ENCODE measurements at regions not wholly inside any gene's neighbourhood (a gene's known extent, or its start where the extent isn't known, plus 50 kb on each side); places are given as distances from the start of the nearest gene placed in this dataset.
"Not testable (repeated sequence)": the region's sequence is repeated elsewhere in the genome, so short reads cannot be mapped to it uniquely, and the experiment has no call there.

GRCh38 chr5:104611135-104611767 lies 1048.7 kb upstream of the NUDT12 start:
- no peak for DNase-seq

- no peak for DNase-seq
These were observed 1043.8 kb upstream of the NUDT12 start for GRCh38 chr5:104606258-104606829.

DNA sequence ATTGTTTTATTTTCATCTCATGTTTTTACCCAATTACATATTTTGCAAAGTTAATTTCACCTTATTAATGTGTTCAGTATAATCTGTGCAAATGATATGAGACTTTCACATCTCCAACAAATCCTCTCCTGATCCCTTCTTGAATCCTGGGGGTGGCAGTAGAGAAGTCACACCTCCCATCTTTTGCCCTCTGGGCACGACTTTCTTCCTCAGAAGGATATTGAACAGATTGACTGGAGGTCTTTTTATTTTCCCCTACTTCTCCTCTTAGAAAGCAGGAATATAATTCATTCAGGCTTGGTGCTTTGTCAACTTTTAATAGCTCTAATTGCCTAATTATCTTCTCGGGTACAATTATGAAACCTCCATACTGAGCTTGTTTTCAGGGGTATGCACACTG lies 1037.1 kb upstream of the NUDT12 start:
- DNase-seq, result no peak

DNA sequence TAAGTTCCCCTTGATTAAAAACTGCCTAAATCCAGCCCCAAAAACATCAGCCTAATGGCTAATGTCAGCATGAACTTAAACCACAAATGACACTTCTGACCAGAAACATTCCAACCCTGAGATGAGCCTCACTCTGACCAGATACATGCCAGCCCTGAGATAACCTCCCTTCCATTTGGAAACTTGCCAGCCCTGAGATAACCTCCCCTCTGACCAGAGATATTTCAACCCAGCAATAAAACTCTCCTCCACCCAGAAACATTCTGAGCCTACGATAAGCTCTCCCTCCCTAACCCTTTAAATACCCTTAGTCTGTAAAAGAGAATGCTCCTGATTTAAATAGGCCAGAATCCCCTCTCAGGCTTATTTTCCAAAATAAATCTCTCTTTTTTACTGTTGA lies 1035.7 kb upstream of the NUDT12 start:
- no peak for DNase-seq

- no peak for DNase-seq
These were observed 1032.3 kb upstream of the NUDT12 start for GRCh38 chr5:104594850-104595249.

DNA sequence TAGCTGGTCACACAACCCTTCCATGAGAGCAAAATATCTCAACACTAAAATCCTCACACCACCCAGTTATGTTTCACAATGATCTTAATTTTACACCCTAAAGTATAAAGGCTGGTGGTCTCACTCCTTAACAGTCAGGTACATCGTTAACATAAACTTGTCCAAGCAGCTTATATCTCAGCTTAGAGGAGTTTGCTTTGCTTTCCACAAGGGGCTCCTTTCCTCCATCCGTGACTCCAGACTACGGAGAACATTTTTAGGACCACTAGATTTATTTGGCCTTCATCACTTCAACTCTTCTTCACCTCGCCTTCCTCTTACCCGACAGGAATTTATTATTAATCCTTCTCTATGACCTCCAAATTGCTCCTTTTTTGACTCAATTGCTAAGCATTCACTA lies 1014.1 kb upstream of the NUDT12 start:
- no peak for DNase-seq

- DNase-seq, result no peak
These were observed 1011.5 kb upstream of the NUDT12 start for GRCh38 chr5:104573949-104574709.

- no peak for DNase-seq
These were observed 1007.0 kb upstream of the NUDT12 start for GRCh38 chr5:104569621-104570020.

GRCh38 chr5:104564530-104564929 lies 1001.9 kb upstream of the NUDT12 start:
- no peak for DNase-seq

DNA sequence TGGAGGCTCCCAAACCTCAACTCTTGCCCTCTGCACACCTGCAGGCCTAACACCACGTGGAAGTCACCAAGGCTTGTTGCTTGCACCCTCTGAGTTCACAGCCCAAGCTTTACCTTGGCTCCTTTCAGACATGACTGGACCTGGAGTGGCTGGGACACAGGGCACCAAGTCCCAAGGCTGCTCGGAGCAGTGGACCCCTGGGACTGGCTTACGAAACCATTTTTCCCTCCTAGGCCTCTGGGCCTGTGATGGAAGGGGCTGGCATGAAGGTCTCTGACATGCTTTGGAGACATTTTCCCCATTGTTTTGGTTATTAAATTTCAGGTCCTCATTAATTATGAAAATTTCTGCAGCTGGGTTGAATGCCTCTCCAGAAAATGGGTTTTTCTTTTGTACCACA lies 994.4 kb upstream of the NUDT12 start:
- no peak for DNase-seq

DNA sequence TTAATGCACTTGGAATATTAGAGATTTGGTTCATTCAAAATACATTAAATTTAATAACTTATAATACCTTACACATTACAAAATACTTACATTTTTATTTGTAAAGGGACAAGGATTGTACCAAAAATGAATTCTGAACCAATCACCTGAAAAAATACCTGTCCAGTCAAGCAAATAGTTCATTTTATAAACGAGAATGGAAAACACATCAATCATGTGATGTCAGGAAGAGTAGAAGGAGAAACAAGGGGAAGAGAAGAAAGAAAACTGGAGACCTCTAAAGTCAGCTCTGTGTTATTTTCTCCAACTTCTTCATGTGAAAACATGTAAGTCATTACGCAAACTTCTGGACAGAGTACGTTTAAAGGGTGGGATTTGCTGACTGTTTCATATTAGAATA lies 989.0 kb upstream of the NUDT12 start:
- no peak for DNase-seq

GRCh38 chr5:104546871-104547270 lies 984.3 kb upstream of the NUDT12 start:
- not testable (repeated sequence) for DNase-seq

DNA sequence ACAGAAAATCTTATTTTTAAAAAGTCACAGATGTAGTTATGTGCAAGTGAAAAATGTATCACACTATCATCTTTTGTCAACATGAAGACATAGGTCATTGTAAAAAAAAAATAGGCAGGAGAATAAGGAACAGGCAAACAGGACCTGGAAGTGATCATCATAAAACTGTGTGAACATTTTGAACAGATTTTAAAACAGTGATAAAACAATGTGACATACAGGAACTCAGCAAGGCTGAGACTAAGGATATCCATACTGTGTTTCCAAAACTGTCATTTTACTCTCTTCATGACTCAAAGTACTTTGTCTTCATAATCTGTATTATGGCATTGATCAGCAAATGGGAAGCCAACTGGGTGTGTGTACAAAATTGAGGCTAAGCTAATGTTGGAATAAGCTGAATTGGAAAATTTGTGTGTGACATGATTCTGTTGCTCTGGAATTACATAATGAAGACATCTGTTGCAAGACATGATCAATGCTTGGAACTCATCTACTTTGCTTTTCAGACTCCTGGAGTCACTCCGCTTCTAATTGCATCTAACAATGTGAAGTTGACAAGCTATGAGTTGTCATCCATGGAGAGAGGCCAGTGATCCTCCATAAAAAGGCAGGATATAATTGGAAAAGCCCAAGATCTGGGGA lies 978.7 kb upstream of the NUDT12 start:
- DNase-seq, result no peak

GRCh38 chr5:104540448-104540847 lies 977.9 kb upstream of the NUDT12 start:
- DNase-seq, result no peak

DNA sequence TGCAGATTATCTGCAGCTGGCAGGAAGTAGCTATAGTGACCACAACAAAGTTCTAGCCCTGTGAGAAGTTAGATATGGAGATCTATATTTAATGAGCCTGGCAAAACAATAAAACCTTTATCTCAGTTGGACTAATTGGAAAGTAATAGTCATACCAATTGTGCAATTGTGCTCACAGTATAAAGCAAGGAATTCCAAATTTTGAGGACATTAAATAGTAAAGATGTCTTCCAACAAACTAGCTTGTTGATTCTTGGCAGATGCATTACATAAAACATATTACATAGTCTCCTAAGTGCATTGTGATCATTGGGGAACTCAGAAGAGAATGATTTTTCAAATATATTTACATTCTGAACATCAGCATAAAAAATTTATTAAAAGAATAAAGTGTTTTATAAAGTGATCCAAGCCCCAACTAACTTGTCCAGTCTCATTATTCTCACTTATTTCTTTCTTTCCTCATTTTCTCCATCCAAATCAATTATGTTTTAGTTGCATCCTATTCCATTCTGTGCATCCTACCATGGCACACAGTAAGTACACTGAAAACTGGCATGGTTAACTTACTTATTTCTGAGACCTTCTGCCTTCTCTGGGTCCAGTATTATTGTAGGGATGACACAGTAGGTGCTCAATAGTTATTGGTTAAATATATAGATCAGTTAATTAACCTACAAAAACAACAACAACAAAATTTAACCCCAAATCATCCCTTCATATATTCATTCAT lies 977.2 kb upstream of the NUDT12 start:
- DNase-seq, result no peak

DNA sequence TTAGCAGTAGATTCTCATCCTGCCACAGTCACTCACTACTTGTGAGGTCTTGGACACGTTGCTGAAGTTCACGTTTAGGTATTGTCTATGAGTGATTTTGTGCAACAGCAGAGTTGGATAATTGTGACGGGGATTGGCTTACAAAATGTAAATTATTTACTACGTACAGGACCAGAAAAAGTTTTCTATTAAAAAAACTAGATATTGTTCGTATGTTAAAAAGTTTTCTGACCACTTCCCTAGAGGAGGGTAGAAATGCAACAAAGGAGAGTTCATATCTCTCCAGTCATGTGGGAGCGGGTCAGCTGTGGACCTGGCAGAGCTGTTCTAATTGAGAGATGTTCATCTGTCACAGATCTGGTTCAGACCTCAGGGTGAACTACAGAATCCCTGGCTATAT lies 976.1 kb upstream of the NUDT12 start:
- no peak for DNase-seq

- DNase-seq, result no peak
These were observed 970.9 kb upstream of the NUDT12 start for GRCh38 chr5:104533498-104533897.

GRCh38 chr5:104526866-104527265 lies 964.3 kb upstream of the NUDT12 start:
- DNase-seq, result no peak

DNA sequence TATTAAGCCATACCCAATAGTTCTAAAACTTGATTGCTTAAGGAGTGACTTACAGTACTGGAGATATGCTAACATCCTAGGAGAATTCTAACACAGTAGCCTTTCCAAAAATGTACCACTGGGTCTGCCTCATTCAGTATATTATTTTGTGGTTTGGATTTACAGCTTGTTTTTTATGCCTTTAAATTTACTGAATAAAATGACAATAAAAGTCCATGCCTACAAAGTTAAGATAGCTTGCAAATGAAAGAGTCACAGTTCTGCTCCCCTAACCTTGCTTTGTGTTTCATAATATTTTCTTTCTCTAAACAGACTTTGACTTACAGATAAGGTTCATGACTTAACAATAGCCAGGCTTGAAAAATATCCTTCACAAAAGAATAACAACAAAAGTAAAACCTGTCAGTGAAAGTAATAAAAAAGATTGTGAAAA lies 951.1 kb upstream of the NUDT12 start:
- no peak for DNase-seq

DNA sequence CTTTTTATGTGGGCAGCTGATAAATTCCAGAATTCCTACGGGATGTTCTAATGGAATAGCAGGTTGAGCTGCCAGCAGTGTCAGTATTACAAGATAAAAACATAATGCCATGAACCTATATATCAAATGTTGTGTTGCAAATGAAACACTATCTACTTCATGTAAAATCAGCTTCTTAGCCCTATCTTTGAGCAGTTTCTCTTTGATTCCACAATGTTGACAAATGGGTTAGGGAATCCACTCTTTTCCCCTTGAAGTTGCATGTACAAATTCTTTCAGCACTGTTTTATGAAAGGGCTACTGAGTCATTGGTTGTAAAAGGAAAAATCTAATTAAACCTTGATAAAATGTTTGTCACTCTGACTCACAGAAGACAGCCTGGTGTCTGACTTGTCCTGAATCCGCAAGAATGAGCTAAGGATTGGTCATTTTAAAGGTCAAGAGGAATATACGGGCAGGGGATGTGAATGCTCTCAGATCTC lies 950.6 kb upstream of the NUDT12 start:
- no peak for DNase-seq

- DNase-seq, result no peak
These were observed 949.7 kb upstream of the NUDT12 start for GRCh38 chr5:104512063-104512825.

DNA sequence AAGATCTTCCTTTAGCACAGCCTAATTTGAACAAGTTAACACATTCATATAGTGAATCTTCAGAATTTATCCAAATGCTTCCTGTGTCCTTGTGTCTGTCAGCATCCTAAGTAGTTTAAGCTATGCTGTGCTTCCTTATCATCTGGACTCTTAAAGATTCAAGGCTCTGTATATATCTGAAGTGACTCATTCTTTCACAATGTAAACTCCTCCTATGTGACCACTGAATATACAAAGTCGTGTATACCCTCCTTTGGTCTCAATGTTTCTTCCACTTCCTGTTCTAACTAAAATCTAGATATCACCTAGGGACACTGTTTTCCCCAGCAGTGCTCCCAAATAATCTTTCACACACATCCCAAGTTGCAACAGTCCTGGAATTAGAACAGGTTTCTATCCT lies 935.7 kb upstream of the NUDT12 start:
- no peak for DNase-seq

Data from stimulated activated CD4-positive, alpha-beta T cell treated with anti-CD3 and anti-CD28 coated beads, Interleukin-2, amount 100 ng/mL, for 24 hours (primary cell).